Sigmoid colon (tissue), 6 donors: ENCODE measurements at regions not wholly inside any gene's neighbourhood (a gene's known extent, or its start where the extent isn't known, plus 50 kb on each side); places are given as distances from the start of the nearest gene placed in this dataset.

Experiments
- DNase-seq: peaks from one replicate; pipeline ENCODE4 v3.0.0-alpha.2; 2019
- H3K27ac ChIP-seq, 4 donors: fragments of 200-600 bp; sonication (generic); one replicate each; pipeline ENCODE4 v1.5.1; 2016 to 2019; ENCODE audit warnings: mild to moderate bottlenecking in 1 of 4
- H3K27me3 ChIP-seq, 3 donors: fragments of 200-600 bp; sonication (generic); one replicate each; pipeline ENCODE4 v1.5.1; 2019; ENCODE audit warnings: mild to moderate bottlenecking in 1 of 3
- H3K36me3 ChIP-seq, 4 donors: fragments of 200-600 bp; sonication (generic); one replicate each; pipeline ENCODE4 v1.5.1; 2016 to 2019
- H3K4me1 ChIP-seq, 4 donors: fragments of 200-600 bp; sonication (generic); one replicate each; pipeline ENCODE4 v1.5.1; 2017 to 2019
- H3K4me3 ChIP-seq, 4 donors: fragments of 200-600 bp; sonication (generic); one replicate each; pipeline ENCODE4 v1.5.1; 2017 to 2019; ENCODE audit warnings: mild to moderate bottlenecking in 2 of 4, moderate library complexity in 1 of 4
- H3K9me3 ChIP-seq, 4 donors: fragments of 200-600 bp in 3 of 4; sonication (generic) in 3 of 4; one replicate each; pipeline versions ENCODE4 v1.5.1 to v1.6.1; 2013 to 2019
- CTCF ChIP-seq, 4 experiments: fragments of 450-650 bp in 3 of 4; fragments of 200-600 bp in 1 of 4; IDR thresholded peaks; one replicate each; pipeline ENCODE4 v1.5.1; 2016 to 2019; ENCODE audit warnings: antibody characterized with exemption in 4 of 4, mild to moderate bottlenecking in 3 of 4, moderate library complexity in 2 of 4
- EP300 ChIP-seq, 4 donors: sonication (generic); formaldehyde crosslinking; IDR thresholded peaks; one replicate each; pipeline ENCODE4 v1.6.1; 2017; ENCODE audit warnings: antibody characterized with exemption in 4 of 4
- POLR2A ChIP-seq, 2 donors: fragments of 450-650 bp; IDR thresholded peaks; one replicate each; pipeline ENCODE4 v1.6.1; 2016; ENCODE audit warnings: antibody characterized with exemption in 2 of 2, mild to moderate bottlenecking in 2 of 2, moderate library complexity in 2 of 2
- POLR2AphosphoS5 ChIP-seq, 4 donors: sonication (generic); formaldehyde crosslinking; IDR thresholded peaks; one replicate each; pipeline ENCODE4 v1.6.1; 2017; ENCODE audit warnings: antibody characterized with exemption in 4 of 4
- WGBS, 2 donors: extraction: QIAGEN DNeasy Blood & Tissue Kit; methylation state at CpG; one replicate each; pipeline ENCODE4 v1.1.7; 2013; 5-methylcytosine and 5-hydroxymethylcytosine counted together
- intact Hi-C: fragments of 100-400 bp; cut with DNase I; formaldehyde crosslinking; loops from one replicate; pipeline ENCODE4 v1.15.1; 2023
- donor health status: healthy with polysubstance abuse.
- donor health status: healthy.

GRCh38 chr17:77315551-77316190, 174.9 kb downstream of the SEC14L1 start:
- no peak for TF ChIP-seq EP300 (IDR thresholded peaks at IDR 0.05)
- TF ChIP-seq CTCF (IDR thresholded peaks at IDR 0.05), result no peak
- TF ChIP-seq POLR2AphosphoS5 (IDR thresholded peaks at IDR 0.05), result no peak
- TF ChIP-seq POLR2A (IDR thresholded peaks at IDR 0.05), result no peak
- H3K4me3 ChIP-seq, result no peak overlapping the region
- H3K4me1 ChIP-seq, result peaks cover 0 to 69% (median 59%) of the 10 kb centered on the region in 4 donors
- no peaks in the 10 kb centered on the region for H3K27me3 ChIP-seq
- H3K9me3 ChIP-seq, result no peaks in the 10 kb centered on the region
- DNase-seq, result peak; percentile 70
- H3K27ac ChIP-seq, result peak overlapping the region; percentile 11 to 92 (median 68)
- 76 to 79% methylated on average over 16 of the region's 16 CpGs for WGBS, 2 donors
- H3K36me3 ChIP-seq, result no peaks in the 10 kb centered on the region
- intact Hi-C loops, result no loop called here

- TF ChIP-seq POLR2A (IDR thresholded peaks at IDR 0.05) (no peak), CTCF (IDR thresholded peaks at IDR 0.05) (no peak), POLR2AphosphoS5 (IDR thresholded peaks at IDR 0.05) (peak in 1 of 4 donors; percentile 61)
- 86 to 89% methylated on average over 14 of the region's 14 CpGs for WGBS, 2 donors
- intact Hi-C loops, result no loop called here
- Histone ChIP-seq H3K27ac (peak overlapping the region; percentile 8 to 92 (median 68)), H3K9me3 (no peaks in the 10 kb centered on the region), H3K36me3 (no peaks in the 10 kb centered on the region), H3K27me3 (no peaks in the 10 kb centered on the region), H3K4me3 (no peak overlapping the region), H3K4me1 (peaks cover 0 to 75% (median 64%) of the 10 kb centered on the region in 4 donors)
- peak; percentile 91 for DNase-seq
Observed at GRCh38 chr17:77316191-77316641, 175.4 kb downstream of the SEC14L1 start.

- H3K4me3 ChIP-seq, result no peak overlapping the region
- no peaks in the 10 kb centered on the region for H3K36me3 ChIP-seq
- H3K27me3 ChIP-seq, result no peaks in the 10 kb centered on the region
- H3K9me3 ChIP-seq, result no peaks in the 10 kb centered on the region
- intact Hi-C loops, result no loop called here
- DNase-seq, result no peak
- H3K4me1 ChIP-seq, result peaks cover 0 to 79% (median 68%) of the 10 kb centered on the region in 4 donors
- 90 to 94% methylated on average over 8 of the region's 8 CpGs for WGBS, 2 donors
- H3K27ac ChIP-seq, result peak overlapping the region; percentile 8 to 92 (median 68)
- no peak for TF ChIP-seq EP300 (IDR thresholded peaks at IDR 0.05)
- no peak for TF ChIP-seq POLR2A (IDR thresholded peaks at IDR 0.05)
- TF ChIP-seq CTCF (IDR thresholded peaks at IDR 0.05), result no peak
- no peak for TF ChIP-seq POLR2AphosphoS5 (IDR thresholded peaks at IDR 0.05)
Observed at GRCh38 chr17:77316651-77317050, 175.9 kb downstream of the SEC14L1 start.

GRCh38 chr17:77317091-77317750, 176.5 kb downstream of the SEC14L1 start:
- no peak overlapping the region for H3K4me3 ChIP-seq

More at GRCh38 chr17:77317091-77317750, 176.5 kb downstream of the SEC14L1 start:
- intact Hi-C loops, result no loop called here
- WGBS, 2 donors, result 91 to 93% methylated on average over 16 of the region's 16 CpGs
- no peak for TF ChIP-seq EP300 (IDR thresholded peaks at IDR 0.05)
- no peak for TF ChIP-seq POLR2A (IDR thresholded peaks at IDR 0.05)
- no peak for TF ChIP-seq POLR2AphosphoS5 (IDR thresholded peaks at IDR 0.05)
- no peak for TF ChIP-seq CTCF (IDR thresholded peaks at IDR 0.05)
- Histone ChIP-seq H3K27ac (peak overlapping the region in 2 of 4 donors; percentile 80 to 92), H3K4me1 (peaks cover 0 to 82% (median 72%) of the 10 kb centered on the region in 4 donors), H3K27me3 (no peaks in the 10 kb centered on the region), H3K9me3 (no peaks in the 10 kb centered on the region), H3K36me3 (no peaks in the 10 kb centered on the region)
- DNase-seq, result peak; percentile 57
